GM10248 (cell line): ENCODE measurements at regions not wholly inside any gene's neighbourhood (a gene's known extent, or its start where the extent isn't known, plus 50 kb on each side); places are given as distances from the start of the nearest gene placed in this dataset.
A peak's percentile ranks its signal among the peaks of the same experiment; 100 is the strongest.

Source experiments
- CTCF ChIA-PET: fragments of 300-600 bp; sonication (Branson Sonifier 250); formaldehyde crosslinking; extraction: SDS; loops from one replicate; lab custom pipeline; 2021; ENCODE audit warnings: antibody characterized with exemption; lab: Yijun Ruan, JAX
- POLR2A ChIA-PET: fragments of 350-650 bp; sonication (Branson Sonifier 250); formaldehyde crosslinking; extraction: SDS; loops from one replicate; lab custom pipeline; 2020; ENCODE audit warnings: antibody characterized with exemption; lab: Yijun Ruan, JAX
- DNase-seq: peaks from one replicate; pipeline ENCODE4 v3.0.0; 2012; ENCODE audit errors: extremely low spot score
- TF ChIP-seq, protein P1 (sequence below): IDR thresholded peaks from 2 replicates; pipeline ENCODE4 v1.5.1; 2012; ENCODE audit warnings: mild to moderate bottlenecking, low read depth; ENCODE audit errors: extremely low read depth, missing control alignments, control extremely low read depth

DNA sequence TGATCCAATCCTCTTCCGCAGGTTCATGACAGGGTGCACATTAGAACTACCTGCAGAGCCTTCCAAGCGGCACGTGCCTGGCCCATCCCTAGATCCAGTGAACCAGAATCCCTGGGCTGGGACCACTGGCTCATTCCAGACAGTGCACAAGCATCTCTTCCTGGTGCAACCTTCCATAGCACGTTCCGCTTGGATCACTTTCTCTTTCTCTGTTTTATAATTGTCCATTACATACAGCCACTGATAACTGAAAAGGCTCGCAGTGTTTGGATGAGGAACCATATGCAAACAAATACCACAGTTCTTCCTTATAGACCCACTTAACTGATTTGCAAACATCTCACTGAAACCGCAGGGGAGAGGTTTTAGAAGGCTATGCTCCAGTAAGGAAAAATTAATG, 59.6 kb upstream of the DDR1 start:
- DNase-seq: no peak
- TF ChIP-seq, protein P1, sequence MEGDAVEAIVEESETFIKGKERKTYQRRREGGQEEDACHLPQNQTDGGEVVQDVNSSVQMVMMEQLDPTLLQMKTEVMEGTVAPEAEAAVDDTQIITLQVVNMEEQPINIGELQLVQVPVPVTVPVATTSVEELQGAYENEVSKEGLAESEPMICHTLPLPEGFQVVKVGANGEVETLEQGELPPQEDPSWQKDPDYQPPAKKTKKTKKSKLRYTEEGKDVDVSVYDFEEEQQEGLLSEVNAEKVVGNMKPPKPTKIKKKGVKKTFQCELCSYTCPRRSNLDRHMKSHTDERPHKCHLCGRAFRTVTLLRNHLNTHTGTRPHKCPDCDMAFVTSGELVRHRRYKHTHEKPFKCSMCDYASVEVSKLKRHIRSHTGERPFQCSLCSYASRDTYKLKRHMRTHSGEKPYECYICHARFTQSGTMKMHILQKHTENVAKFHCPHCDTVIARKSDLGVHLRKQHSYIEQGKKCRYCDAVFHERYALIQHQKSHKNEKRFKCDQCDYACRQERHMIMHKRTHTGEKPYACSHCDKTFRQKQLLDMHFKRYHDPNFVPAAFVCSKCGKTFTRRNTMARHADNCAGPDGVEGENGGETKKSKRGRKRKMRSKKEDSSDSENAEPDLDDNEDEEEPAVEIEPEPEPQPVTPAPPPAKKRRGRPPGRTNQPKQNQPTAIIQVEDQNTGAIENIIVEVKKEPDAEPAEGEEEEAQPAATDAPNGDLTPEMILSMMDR: no peak
- CTCF ChIA-PET: interaction anchor here (1.1 to 20.8 kb wide), 5 partner anchors 11 to 255 kb away, joined by 3 to 252 read pairs (median 27); partner anchors contain the start of gene VARS2
- POLR2A ChIA-PET: no interaction called here

DNA sequence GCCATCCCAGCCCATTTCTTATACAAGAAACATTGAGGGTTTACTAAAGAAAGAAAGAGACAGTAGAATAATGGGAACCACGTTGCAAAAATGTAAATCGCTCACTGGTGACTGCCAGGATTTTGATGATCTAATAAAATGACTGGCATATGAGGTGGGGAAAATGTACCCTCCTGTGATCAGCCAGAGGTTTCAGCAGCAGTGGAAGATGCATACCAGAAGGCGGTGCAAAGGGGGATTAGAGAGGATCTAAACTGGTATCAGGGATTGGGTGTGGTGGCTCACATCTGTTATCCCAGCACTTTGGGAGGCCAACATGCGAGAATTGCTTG, 60.8 kb upstream of the DDR1 start:
- DNase-seq: no peak
- ChIA-PET CTCF (interaction anchor here (1.1 to 20.8 kb wide), 10 partner anchors 12 to 256 kb away, joined by 3 to 252 read pairs (median 6); partner anchors contain the start of genes DDR1 and VARS2), POLR2A (interaction anchor here (0.7 kb wide), 1 partner anchor 50 kb away, joined by 10 read pairs; no protein-coding TSS in a partner anchor)
- TF ChIP-seq, protein P1: no peak

DNA sequence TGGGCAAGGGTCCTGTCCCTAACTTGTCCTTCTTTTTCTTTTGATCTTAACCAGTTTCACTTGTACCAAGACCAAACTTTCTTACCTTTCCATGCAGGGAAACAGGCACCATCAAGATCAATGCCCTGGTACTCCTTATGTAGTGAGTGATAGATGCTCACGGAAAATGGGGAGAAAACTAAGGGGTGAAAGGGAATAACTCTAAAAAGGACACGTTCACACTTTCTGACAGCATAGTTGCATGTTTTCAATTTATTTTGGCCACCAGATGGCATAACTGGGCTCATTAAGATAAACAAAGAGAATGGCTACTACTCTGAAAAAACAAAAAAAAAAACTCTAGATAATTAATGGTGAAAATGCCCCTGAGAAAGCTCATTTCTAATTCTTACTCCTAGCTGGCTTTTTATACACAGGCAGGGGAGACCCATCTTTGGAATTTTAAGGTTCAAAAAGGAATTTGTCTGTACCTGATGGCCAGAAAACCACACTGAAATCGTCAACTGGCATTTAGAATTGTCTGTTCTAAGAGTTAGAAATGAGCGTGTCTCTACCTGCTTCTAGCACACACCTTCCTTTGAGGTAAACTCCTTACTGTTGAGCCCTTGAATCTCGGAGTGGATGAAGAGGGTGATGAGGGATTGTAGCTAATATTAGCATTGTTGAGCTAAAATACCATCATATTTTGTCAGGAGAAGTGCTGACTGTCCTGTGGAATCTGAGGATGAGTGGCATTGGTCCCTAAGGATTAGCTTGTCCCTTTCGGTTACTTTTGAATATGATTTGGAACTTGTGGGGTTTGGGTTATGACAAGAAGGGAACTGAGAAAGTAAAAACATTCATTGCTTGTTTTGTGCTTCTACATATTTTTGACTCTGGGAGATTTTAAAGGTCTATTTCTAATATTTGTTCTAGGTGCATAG, 62.2 kb upstream of the DDR1 start:
- CTCF ChIA-PET: interaction anchor here (0.6 to 20.8 kb wide), 37 partner anchors 11 to 278 kb away, joined by 3 to 252 read pairs (median 5); partner anchors contain the start of genes DDR1 and VARS2

DNA sequence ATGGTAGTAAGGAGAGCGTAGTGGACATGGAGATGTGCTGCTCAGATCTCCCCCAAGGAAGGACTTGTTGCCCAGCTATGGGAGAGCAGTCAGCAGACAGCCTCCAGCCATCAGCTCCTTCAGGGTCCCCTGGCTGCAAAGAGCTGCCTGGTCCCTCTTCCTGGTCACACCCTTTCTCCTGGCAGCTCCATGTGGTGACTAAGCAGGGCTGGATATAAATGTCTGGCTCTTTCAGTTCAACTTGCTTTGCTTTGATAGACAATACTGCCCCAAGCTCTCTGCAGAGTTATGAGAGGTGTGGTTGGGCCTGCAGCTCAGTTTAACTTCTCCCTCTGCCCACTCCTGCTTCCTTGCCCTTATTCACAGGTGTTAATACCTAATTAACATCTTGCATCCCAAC, 64.1 kb upstream of the DDR1 start:
- no peak for DNase-seq
- TF ChIP-seq, protein P1: no peak
- CTCF ChIA-PET: interaction anchor here (0.9 to 20.8 kb wide), 20 partner anchors 9 to 279 kb away, joined by 3 to 252 read pairs (median 4); partner anchors contain the start of genes DDR1, IER3 and VARS2
- POLR2A ChIA-PET: no interaction called here

More for the DNA sequence above, 62.2 kb upstream of the DDR1 start:
- TF ChIP-seq, protein P1: peak; percentile 51
- DNase-seq: peak; percentile 53
- POLR2A ChIA-PET: no interaction called here

DNA sequence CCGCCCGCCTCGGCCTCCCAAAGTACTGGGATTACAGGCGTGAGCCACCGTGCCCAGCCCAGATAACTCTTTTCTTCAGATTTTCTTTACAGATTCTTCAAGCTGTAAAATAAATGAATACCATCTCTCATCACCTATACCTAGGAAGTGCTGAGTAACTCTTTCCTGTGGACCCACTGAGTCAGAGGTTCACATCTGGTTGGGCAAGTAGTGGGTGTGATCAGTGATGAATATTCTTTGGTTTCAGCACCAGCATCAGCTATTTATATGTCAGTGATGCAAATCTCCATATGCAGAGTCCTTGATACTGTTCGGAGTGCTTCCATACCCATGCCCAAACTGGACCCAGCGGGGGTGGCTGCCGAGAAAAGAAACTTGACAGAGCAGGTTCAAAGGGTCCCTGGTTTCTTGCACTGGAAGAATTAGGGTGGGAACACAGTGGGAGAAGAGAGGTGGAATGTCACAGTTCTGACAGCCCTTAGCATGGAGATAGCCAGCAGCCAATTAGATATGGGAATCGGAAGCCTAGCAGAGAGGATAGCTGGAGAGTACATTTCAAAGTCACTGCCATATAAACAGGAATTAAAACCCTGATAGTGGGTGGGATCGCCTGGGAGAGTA, 64.9 kb upstream of the DDR1 start:
- ChIA-PET POLR2A (no interaction called here), CTCF (interaction anchor here (0.9 to 20.8 kb wide), 14 partner anchors 8 to 278 kb away, joined by 3 to 252 read pairs (median 4); partner anchors contain the start of genes DDR1 and VARS2)
- TF ChIP-seq, protein P1: no peak
- no peak for DNase-seq

DNA sequence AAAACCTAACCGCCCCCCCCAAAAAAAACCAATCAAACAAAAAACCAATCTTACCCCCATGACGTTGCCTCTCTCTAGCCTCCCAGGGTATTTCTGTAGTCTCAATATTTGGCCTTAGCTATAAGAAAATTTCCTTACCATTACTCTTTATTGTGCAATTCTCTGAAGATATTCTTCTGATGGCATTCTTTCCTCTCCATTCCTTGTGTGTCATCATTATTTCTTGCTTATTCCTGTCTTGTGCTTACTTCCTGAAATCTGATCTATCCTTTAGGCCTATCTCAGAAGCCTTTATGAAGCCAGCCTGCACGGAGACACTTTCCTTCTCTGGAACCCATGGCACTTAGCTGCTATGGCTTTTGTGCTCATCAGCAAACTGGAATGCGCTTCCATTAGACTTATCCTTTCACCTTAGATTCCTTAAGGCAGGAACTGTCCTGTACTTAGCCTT, 65.9 kb upstream of the DDR1 start:
- CTCF ChIA-PET: interaction anchor here (0.9 to 20.8 kb wide), 9 partner anchors 9 to 269 kb away, joined by 3 to 252 read pairs (median 6); partner anchors contain the start of genes DDR1 and VARS2
- TF ChIP-seq, protein P1: no peak
- POLR2A ChIA-PET: no interaction called here
- DNase-seq: no peak
